ENCODE measurements at regions not wholly inside any gene's neighbourhood (a gene's known extent, or its start where the extent isn't known, plus 50 kb on each side); places are given as distances from the start of the nearest gene placed in this dataset.

DNA sequence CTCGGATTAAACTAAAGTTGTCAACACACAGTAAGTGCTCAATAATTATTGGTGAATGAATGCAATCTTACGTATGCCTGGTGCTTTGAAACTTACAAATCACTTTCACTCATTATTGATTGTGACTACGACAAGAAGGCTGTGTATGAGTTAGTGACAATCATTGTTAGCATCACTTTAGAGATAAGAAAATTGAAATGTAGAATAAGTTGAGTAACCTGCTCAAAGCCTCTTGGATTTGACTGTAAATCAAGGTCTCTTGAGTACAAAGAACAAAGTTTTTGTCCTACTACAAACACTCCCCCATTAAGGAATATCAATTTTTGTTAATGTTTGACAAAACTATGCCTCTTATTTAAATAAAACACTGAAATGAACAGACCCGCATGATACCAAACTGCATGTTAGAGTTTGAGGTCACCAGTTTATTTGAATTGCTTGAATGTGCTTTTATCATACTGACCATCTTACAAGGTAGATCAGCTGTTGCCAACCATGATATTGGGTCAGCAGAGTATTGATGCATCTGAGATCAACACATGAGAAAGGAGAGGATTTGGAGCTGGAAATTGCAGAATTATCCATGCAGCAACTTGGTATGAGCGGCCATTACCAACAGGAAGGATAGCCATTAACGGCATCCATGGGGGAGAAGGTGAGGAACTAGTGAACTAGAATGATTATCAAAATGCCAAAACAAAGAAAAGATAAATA is 142.1 kb downstream of the IRS1 start (continued):
- TF ChIP-seq ZNF12 (CRISPR knock-in tag; IDR thresholded peaks at IDR 0.05), result peak; percentile 70; the same call in 1 of the 2 replicates
- no peak for TF ChIP-seq PCBP1 (IDR thresholded peaks at IDR 0.05; ENCODE audit: borderline replicate concordance, low read depth, low read length)
- TF ChIP-seq SMAD3 (CRISPR knock-in tag; IDR thresholded peaks at IDR 0.05), result peak; percentile 45; the same call in 1 of the 2 replicates
- no peak; the same call in 1 of the 2 replicates for TF ChIP-seq GABPB1 (CRISPR knock-in tag; IDR thresholded peaks at IDR 0.05)
- TF ChIP-seq SP1 (IDR thresholded peaks at IDR 0.05), result no peak
- no peak for TF ChIP-seq SP1 (CRISPR knock-in tag; IDR thresholded peaks at IDR 0.05)
- no peak for TF ChIP-seq ZNF724P (CRISPR knock-in tag; IDR thresholded peaks at IDR 0.05; ENCODE audit: borderline replicate concordance)
- no peak for TF ChIP-seq RFXAP (CRISPR knock-in tag; IDR thresholded peaks at IDR 0.05; ENCODE audit: borderline replicate concordance)
- TF ChIP-seq ZNF326 (CRISPR knock-in tag; IDR thresholded peaks at IDR 0.05; ENCODE audit: borderline replicate concordance), result no peak
- TF ChIP-seq ZNF768 (CRISPR knock-in tag; IDR thresholded peaks at IDR 0.05), result no peak
- no peak for TF ChIP-seq KLF15 (CRISPR knock-in tag; IDR thresholded peaks at IDR 0.05; ENCODE audit: borderline replicate concordance)
- peak; percentile 92; the same call in 1 of the 2 replicates for TF ChIP-seq ZNF644 (CRISPR knock-in tag; IDR thresholded peaks at IDR 0.05; ENCODE audit: low read depth)
- TF ChIP-seq ZNF737 (CRISPR knock-in tag; IDR thresholded peaks at IDR 0.05; ENCODE audit: borderline replicate concordance), result no peak
- no peak for TF ChIP-seq GPN1 (CRISPR knock-in tag; IDR thresholded peaks at IDR 0.05; ENCODE audit: borderline replicate concordance)
- TF ChIP-seq CENPX (CRISPR knock-in tag; IDR thresholded peaks at IDR 0.05), result no peak
- TF ChIP-seq, protein P1, sequence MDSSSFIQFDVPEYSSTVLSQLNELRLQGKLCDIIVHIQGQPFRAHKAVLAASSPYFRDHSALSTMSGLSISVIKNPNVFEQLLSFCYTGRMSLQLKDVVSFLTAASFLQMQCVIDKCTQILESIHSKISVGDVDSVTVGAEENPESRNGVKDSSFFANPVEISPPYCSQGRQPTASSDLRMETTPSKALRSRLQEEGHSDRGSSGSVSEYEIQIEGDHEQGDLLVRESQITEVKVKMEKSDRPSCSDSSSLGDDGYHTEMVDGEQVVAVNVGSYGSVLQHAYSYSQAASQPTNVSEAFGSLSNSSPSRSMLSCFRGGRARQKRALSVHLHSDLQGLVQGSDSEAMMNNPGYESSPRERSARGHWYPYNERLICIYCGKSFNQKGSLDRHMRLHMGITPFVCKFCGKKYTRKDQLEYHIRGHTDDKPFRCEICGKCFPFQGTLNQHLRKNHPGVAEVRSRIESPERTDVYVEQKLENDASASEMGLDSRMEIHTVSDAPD (CRISPR knock-in tag; IDR thresholded peaks at IDR 0.05), result no peak
- TF ChIP-seq, protein P2, sequence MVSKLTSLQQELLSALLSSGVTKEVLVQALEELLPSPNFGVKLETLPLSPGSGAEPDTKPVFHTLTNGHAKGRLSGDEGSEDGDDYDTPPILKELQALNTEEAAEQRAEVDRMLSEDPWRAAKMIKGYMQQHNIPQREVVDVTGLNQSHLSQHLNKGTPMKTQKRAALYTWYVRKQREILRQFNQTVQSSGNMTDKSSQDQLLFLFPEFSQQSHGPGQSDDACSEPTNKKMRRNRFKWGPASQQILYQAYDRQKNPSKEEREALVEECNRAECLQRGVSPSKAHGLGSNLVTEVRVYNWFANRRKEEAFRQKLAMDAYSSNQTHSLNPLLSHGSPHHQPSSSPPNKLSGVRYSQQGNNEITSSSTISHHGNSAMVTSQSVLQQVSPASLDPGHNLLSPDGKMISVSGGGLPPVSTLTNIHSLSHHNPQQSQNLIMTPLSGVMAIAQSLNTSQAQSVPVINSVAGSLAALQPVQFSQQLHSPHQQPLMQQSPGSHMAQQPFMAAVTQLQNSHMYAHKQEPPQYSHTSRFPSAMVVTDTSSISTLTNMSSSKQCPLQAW (CRISPR knock-in tag; IDR thresholded peaks at IDR 0.05), result peak; percentile 59; the same call in 1 of the 2 replicates
- TF ChIP-seq JUNB (CRISPR knock-in tag; IDR thresholded peaks at IDR 0.05; ENCODE audit: borderline replicate concordance), result no peak; the same call in 1 of the 2 replicates
- no peak; the same call in 1 of the 2 replicates for TF ChIP-seq ZNF878 (CRISPR knock-in tag; IDR thresholded peaks at IDR 0.05)
- TF ChIP-seq KDM4B (CRISPR knock-in tag; IDR thresholded peaks at IDR 0.05), result no peak
- TF ChIP-seq ZNF18 (CRISPR knock-in tag; IDR thresholded peaks at IDR 0.05; ENCODE audit: insufficient replicate concordance), result no peak
- TF ChIP-seq ZNF460 (CRISPR knock-in tag; IDR thresholded peaks at IDR 0.05; ENCODE audit: borderline replicate concordance), result 0 out of 2 replicates have a peak, but pooled peaks have one; percentile 20
- no peak for TF ChIP-seq ZNF232 (CRISPR knock-in tag; IDR thresholded peaks at IDR 0.05; ENCODE audit: borderline replicate concordance)
